HepG2 (cell line): ENCODE measurements at regions not wholly inside any gene's neighbourhood (a gene's known extent, or its start where the extent isn't known, plus 50 kb on each side); places are given as distances from the start of the nearest gene placed in this dataset.

ENCODE experiments used
- ATAC-seq: fragments of 200-7000 bp; cut with Tn5 transposase; 3 replicates; pipeline ENCODE4 v1.9.1; 2020; ENCODE audit warnings: mild to moderate bottlenecking, moderate library complexity
- BruUV-seq: library from RNA; stranded (reverse); fragments of 400-500 nt; replicated peaks from 2 replicates; lab custom pipeline; 2021; lab: Mats Ljungman, UMichigan
- CTCF ChIA-PET: fragments of 300-600 bp; formaldehyde crosslinking; extraction: SDS; loops from one replicate; lab custom pipeline; 2021; ENCODE audit warnings: low total read pairs, inconsistent platforms, low intra/inter-chr PET ratio; lab: Yijun Ruan, JAX
- POLR2A ChIA-PET: fragments of 350-600 bp; sonication (Branson Sonifier 250); formaldehyde crosslinking; loops from one replicate; lab custom pipeline; 2020; ENCODE audit warnings: antibody characterized with exemption, inconsistent platforms; lab: Yijun Ruan, JAX
- DNase-seq: peaks from one replicate; pipeline ENCODE4 v3.0.0-alpha.2; 2015; ENCODE audit warnings: low spot score
- FAIRE-seq: peaks from 3 replicates; lab custom pipeline; 2011; peaks lifted over from hg19 to GRCh38; lab: Jason Lieb, UNC
- H2AFZ ChIP-seq: one replicate; pipeline ENCODE4 v1.6.1; 2011; ENCODE audit warnings: low read length, inconsistent platforms
- H3K27ac ChIP-seq: fragments of 300-600 bp; 3 replicates; pipeline ENCODE4 v1.8.0; 2011; ENCODE audit warnings: mixed run types, mild to moderate bottlenecking, mixed read lengths, low read length, inconsistent platforms; ENCODE audit not compliant: insufficient read depth; ENCODE audit errors: extremely low read length
- H3K27me3 ChIP-seq, 2 experiments: fragments of 200-600 bp in 1 of 2; 2 replicates in 1 of 2; 3 replicates in 1 of 2; pipeline versions ENCODE4 v1.6.0 to v1.8.0; 2011; ENCODE audit warnings: low read length in 2 of 2, mild to moderate bottlenecking in 2 of 2, moderate library complexity in 2 of 2, inconsistent platforms in 1 of 2; ENCODE audit not compliant: insufficient read depth in 2 of 2, control insufficient read depth in 1 of 2
- H3K36me3 ChIP-seq, 2 experiments: fragments of 200-600 bp in 1 of 2; replicated peaks in 1 of 2; 2 replicates in 1 of 2; 3 replicates in 1 of 2; pipeline versions ENCODE4 v1.5.1 to v1.8.0; 2011; ENCODE audit warnings: low read length in 2 of 2, inconsistent platforms in 1 of 2; ENCODE audit not compliant: insufficient read depth in 2 of 2, control insufficient read depth in 1 of 2
- H3K4me1 ChIP-seq: 2 replicates; pipeline ENCODE4 v1.5.1; 2012; ENCODE audit warnings: low read length, inconsistent platforms; ENCODE audit not compliant: insufficient read depth
- H3K4me2 ChIP-seq: 2 replicates; pipeline ENCODE4 v1.6.0; 2011; ENCODE audit warnings: low read depth, low read length, inconsistent platforms
- H3K4me3 ChIP-seq, 3 experiments: fragments of 200-600 bp in 1 of 3; sonication (generic), shearing (Covaris generic) in 1 of 3; replicated peaks in 1 of 3; 2 replicates each; pipeline ENCODE4 v1.5.1; 2011 to 2016; ENCODE audit warnings: low read length in 3 of 3, inconsistent platforms in 2 of 3, low read depth in 2 of 3, mild to moderate bottlenecking in 2 of 3, control low read depth in 1 of 3, mixed read lengths in 1 of 3; ENCODE audit not compliant: insufficient read depth in 1 of 3
- H3K79me2 ChIP-seq: one replicate; pipeline ENCODE4 v1.6.1; 2011; ENCODE audit warnings: low read length, inconsistent platforms; ENCODE audit not compliant: insufficient read depth
- H3K9ac ChIP-seq: 2 replicates; pipeline ENCODE4 v1.6.0; 2011; ENCODE audit warnings: mild to moderate bottlenecking, low read depth, low read length, inconsistent platforms; ENCODE audit not compliant: insufficient read depth
- H3K9me3 ChIP-seq: 2 replicates; pipeline ENCODE4 v1.5.1; 2012; ENCODE audit warnings: mild to moderate bottlenecking, low read length
- H4K20me1 ChIP-seq: 2 replicates; pipeline ENCODE4 v1.6.0; 2011; ENCODE audit warnings: inconsistent platforms, mild to moderate bottlenecking, low read length, moderate library complexity; ENCODE audit not compliant: insufficient read depth
- ARID5B ChIP-seq: IDR thresholded peaks from 2 replicates; pipeline ENCODE4 v1.4.0; 2020; ENCODE audit warnings: mild to moderate bottlenecking, missing genetic modification reagents
- FIP1L1 ChIP-seq: fragments of 200-400 bp; formaldehyde crosslinking; IDR thresholded peaks from 2 replicates; pipeline ENCODE4 v1.6.1; 2018; ENCODE audit warnings: low read depth, mild to moderate bottlenecking, low read length, moderate library complexity, borderline replicate concordance; ENCODE audit not compliant: insufficient read depth
- MAFK ChIP-seq, 2 experiments: IDR thresholded peaks in 1 of 2; conservative IDR thresholded peaks in 1 of 2; 2 replicates each; pipeline ENCODE4 v1.6.1; 2011; ENCODE audit warnings: improper control_type of control experiment in 2 of 2, low read length in 2 of 2
- SMC3 ChIP-seq: IDR thresholded peaks from 2 replicates; pipeline ENCODE4 v1.6.1; 2011; ENCODE audit warnings: low read length, improper control_type of control experiment
- SSRP1 ChIP-seq: IDR thresholded peaks from 2 replicates; pipeline ENCODE4 v1.6.1; 2016; ENCODE audit warnings: control low read depth
- STAG1 ChIP-seq: sonication (generic); formaldehyde crosslinking; IDR thresholded peaks from 2 replicates; pipeline ENCODE4 v1.4.0; 2020; ENCODE audit warnings: missing genetic modification reagents
- ZNF777 ChIP-seq: sonication (generic); formaldehyde crosslinking; IDR thresholded peaks from 2 replicates; pipeline ENCODE4 v1.4.0; 2020; ENCODE audit warnings: missing genetic modification reagents
- WGBS: methylation state at CpG from one replicate; pipeline ENCODE4 v1.1.6; 2017; ENCODE audit warnings: low lambda C conversion rate; 5-methylcytosine and 5-hydroxymethylcytosine counted together
- in situ Hi-C: cut with HindIII; loops from 2 replicates; pipeline ENCODE4 v1.10.0; 2017; ENCODE audit warnings: low pct_unique_long_range_greater_than_20kb; ENCODE audit not compliant: extremely low pct_ligation_motif_present
- intact Hi-C: fragments of 100-400 bp; cut with micrococcal nuclease; formaldehyde crosslinking; loops from one replicate; pipeline ENCODE4 v1.10.0; 2022; ENCODE audit not compliant: unreplicated experiment
- TF ChIP-seq, protein P1 (sequence below): sonication (generic); formaldehyde crosslinking; IDR thresholded peaks from 2 replicates; pipeline ENCODE4 v1.5.0; 2020; ENCODE audit warnings: mild to moderate bottlenecking, missing genetic modification reagents, moderate library complexity

GRCh38 chr9:73269430-73270101 is 117.9 kb downstream of the ANXA1 start:
- H2AFZ ChIP-seq, result peak overlapping the region; percentile 76
- H3K4me2 ChIP-seq, result peak overlapping the region; percentile 25
- TF ChIP-seq ARID5B (CRISPR knock-in tag) (0 out of 2 replicates have a peak, but pooled peaks have one; percentile 9), SMC3 (peak; percentile 32; the same call in 1 of the 2 replicates), MAFK (conservative IDR thresholded peaks at IDR 0.05 in 1 of 2, IDR thresholded peaks at IDR 0.05 in 1 of 2; ENCODE audit: low read length in 2 of 2) (no peak), FIP1L1 (no peak), SSRP1 (CRISPR knock-in tag) (no peak), ZNF777 (CRISPR knock-in tag) (no peak), STAG1 (CRISPR knock-in tag) (peak; percentile 77)
- TF ChIP-seq, protein P1, sequence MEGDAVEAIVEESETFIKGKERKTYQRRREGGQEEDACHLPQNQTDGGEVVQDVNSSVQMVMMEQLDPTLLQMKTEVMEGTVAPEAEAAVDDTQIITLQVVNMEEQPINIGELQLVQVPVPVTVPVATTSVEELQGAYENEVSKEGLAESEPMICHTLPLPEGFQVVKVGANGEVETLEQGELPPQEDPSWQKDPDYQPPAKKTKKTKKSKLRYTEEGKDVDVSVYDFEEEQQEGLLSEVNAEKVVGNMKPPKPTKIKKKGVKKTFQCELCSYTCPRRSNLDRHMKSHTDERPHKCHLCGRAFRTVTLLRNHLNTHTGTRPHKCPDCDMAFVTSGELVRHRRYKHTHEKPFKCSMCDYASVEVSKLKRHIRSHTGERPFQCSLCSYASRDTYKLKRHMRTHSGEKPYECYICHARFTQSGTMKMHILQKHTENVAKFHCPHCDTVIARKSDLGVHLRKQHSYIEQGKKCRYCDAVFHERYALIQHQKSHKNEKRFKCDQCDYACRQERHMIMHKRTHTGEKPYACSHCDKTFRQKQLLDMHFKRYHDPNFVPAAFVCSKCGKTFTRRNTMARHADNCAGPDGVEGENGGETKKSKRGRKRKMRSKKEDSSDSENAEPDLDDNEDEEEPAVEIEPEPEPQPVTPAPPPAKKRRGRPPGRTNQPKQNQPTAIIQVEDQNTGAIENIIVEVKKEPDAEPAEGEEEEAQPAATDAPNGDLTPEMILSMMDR (CRISPR knock-in tag), result peak; percentile 58
- TF ChIP-seq, all 625 proteins: peak for 4
- POLR2A ChIA-PET, result no interaction called here
- Histone ChIP-seq H4K20me1 (no peaks in the 10 kb centered on the region), H3K4me1 (peaks cover 10% of the 10 kb centered on the region; the same call in 1 of the 2 replicates), H3K4me3 (no peak overlapping the region), H3K36me3 (no peaks in the 10 kb centered on the region), H3K9me3 (no peaks in the 10 kb centered on the region), H3K9ac (no peak overlapping the region), H3K27me3 (no peaks in the 10 kb centered on the region), H3K27ac (no peak overlapping the region), H3K79me2 (no peaks in the 10 kb centered on the region)
- DNase-seq (peak; percentile 44), FAIRE-seq (peak; percentile 59), ATAC-seq (peak; percentile 77)
- 26% methylated on average over 4 of the region's 4 CpGs for WGBS
- intact Hi-C loops, result loop anchor here (1.0 kb wide), 1 partner anchor 297 kb away; no protein-coding TSS in a partner anchor
- in situ Hi-C loops, result loop anchor here (10.0 kb wide), 1 partner anchor 295 kb away; no protein-coding TSS in a partner anchor
- no TSS peak for BruUV-seq
- CTCF ChIA-PET, result interaction anchor here (2.6 kb wide), 1 partner anchor 296 kb away, joined by 12 read pairs; no protein-coding TSS in a partner anchor
